ENCODE measurements at regions not wholly inside any gene's neighbourhood (a gene's known extent, or its start where the extent isn't known, plus 50 kb on each side); places are given as distances from the start of the nearest gene placed in this dataset.

GRCh38 chr7:155167706-155168365 lies 97.7 kb downstream of the HTR5A start:
- no peak for TF ChIP-seq CTCF (IDR thresholded peaks at IDR 0.05)
- TF ChIP-seq POLR2A (IDR thresholded peaks at IDR 0.05) = no peak

Measured in esophagus squamous epithelium (tissue), 4 donors.